GM12878 (cell line): ENCODE measurements at regions not wholly inside any gene's neighbourhood (a gene's known extent, or its start where the extent isn't known, plus 50 kb on each side); places are given as distances from the start of the nearest gene placed in this dataset.

Experiments used
- ATF7 ChIP-seq: fragments of 450-650 bp; IDR thresholded peaks from 2 replicates; pipeline ENCODE4 v1.6.1; 2016; ENCODE audit warnings: low read depth, mild to moderate bottlenecking
- BACH1 ChIP-seq: fragments of 450-650 bp; IDR thresholded peaks from 2 replicates; pipeline ENCODE4 v1.6.1; 2017; ENCODE audit warnings: mild to moderate bottlenecking, borderline replicate concordance
- BHLHE40 ChIP-seq, 2 experiments: fragments of 450-650 bp in 1 of 2; IDR thresholded peaks; 2 replicates each; pipeline ENCODE4 v1.6.1; 2011 to 2017; ENCODE audit warnings: low read depth in 2 of 2, borderline replicate concordance in 1 of 2, improper control_type of control experiment in 1 of 2, low read length in 1 of 2, mild to moderate bottlenecking in 1 of 2
- BRCA1 ChIP-seq: IDR thresholded peaks from 2 replicates; pipeline ENCODE4 v1.6.1; 2011; ENCODE audit warnings: low read depth, low read length, improper control_type of control experiment
- CHD4 ChIP-seq: fragments of 200-600 bp; sonication (generic); IDR thresholded peaks from 2 replicates; pipeline ENCODE4 v1.6.1; 2016; ENCODE audit warnings: mild to moderate bottlenecking
- FOXM1 ChIP-seq: IDR thresholded peaks from 2 replicates; pipeline ENCODE4 v1.6.1; 2012; ENCODE audit warnings: low read depth, mild to moderate bottlenecking, inconsistent platforms, low read length, moderate library complexity
- GABPA ChIP-seq: IDR thresholded peaks from 2 replicates; pipeline ENCODE4 v1.6.1; 2014; ENCODE audit warnings: antibody characterized with exemption, low read depth, mild to moderate bottlenecking, inconsistent platforms
- IKZF2 ChIP-seq, 2 experiments: fragments of 450-650 bp; IDR thresholded peaks; 2 replicates each; pipeline ENCODE4 v1.6.1; 2017; ENCODE audit warnings: mild to moderate bottlenecking in 2 of 2, moderate library complexity in 2 of 2
- MTA3 ChIP-seq: IDR thresholded peaks from 2 replicates; pipeline ENCODE4 v1.6.1; 2012; ENCODE audit warnings: low read length, inconsistent platforms, borderline replicate concordance
- MXI1 ChIP-seq: fragments of 150-350 bp; IDR thresholded peaks from 2 replicates; pipeline ENCODE4 v1.6.1; 2011; ENCODE audit warnings: low read depth, mild to moderate bottlenecking, inconsistent platforms, low read length, improper control_type of control experiment
- NR2F1 ChIP-seq: fragments of 450-650 bp; conservative IDR thresholded peaks from 2 replicates; pipeline ENCODE4 v1.6.1; 2017; ENCODE audit warnings: mild to moderate bottlenecking
- RB1 ChIP-seq: fragments of 450-650 bp; formaldehyde crosslinking; IDR thresholded peaks from 2 replicates; pipeline ENCODE4 v1.6.1; 2017; ENCODE audit warnings: mild to moderate bottlenecking, borderline replicate concordance
- RCOR1 ChIP-seq: conservative IDR thresholded peaks from 2 replicates; pipeline ENCODE4 v1.6.1; 2012; ENCODE audit warnings: low read depth, low read length, improper control_type of control experiment
- SIN3A ChIP-seq: IDR thresholded peaks from 2 replicates; pipeline ENCODE4 v1.6.1; 2012; ENCODE audit warnings: low read depth, low read length, improper control_type of control experiment
- SUPT20H ChIP-seq: IDR thresholded peaks from 2 replicates; pipeline ENCODE4 v1.6.1; 2011; ENCODE audit warnings: low read depth, mild to moderate bottlenecking, low read length, moderate library complexity, borderline replicate concordance; ENCODE audit not compliant: control insufficient read depth
- TCF7 ChIP-seq: IDR thresholded peaks from 2 replicates; pipeline ENCODE4 v1.6.1; 2014; ENCODE audit warnings: antibody characterized with exemption, borderline replicate concordance
- YY1 ChIP-seq: IDR thresholded peaks from 2 replicates; pipeline ENCODE4 v1.6.1; 2011; ENCODE audit warnings: low read depth, mild to moderate bottlenecking, low read length
- ZBTB33 ChIP-seq: fragments of 450-650 bp; IDR thresholded peaks from 2 replicates; pipeline ENCODE4 v1.6.1; 2017; ENCODE audit warnings: mild to moderate bottlenecking
- ZNF274 ChIP-seq: IDR thresholded peaks from one replicate; pipeline ENCODE4 v1.8.0; 2011; ENCODE audit not compliant: insufficient read length, insufficient read depth
- ZNF592 ChIP-seq: fragments of 450-650 bp; IDR thresholded peaks from 2 replicates; pipeline ENCODE4 v1.6.1; 2017; ENCODE audit warnings: mild to moderate bottlenecking, moderate library complexity
- ZZZ3 ChIP-seq: IDR thresholded peaks from 2 replicates; pipeline ENCODE4 v1.6.1; 2011; ENCODE audit warnings: low read depth; ENCODE audit not compliant: control insufficient read depth, insufficient read length
- TF ChIP-seq, protein P1 (sequence below): IDR thresholded peaks from 2 replicates; pipeline ENCODE4 v1.6.1; 2011; ENCODE audit warnings: borderline replicate concordance, low read depth, mild to moderate bottlenecking, moderate library complexity, mixed read lengths, low read length; ENCODE audit not compliant: insufficient read depth; ENCODE audit errors: extremely low read length
- TF ChIP-seq, protein P2 (sequence below): fragments of 450-650 bp; conservative IDR thresholded peaks from 2 replicates; pipeline ENCODE4 v1.6.1; 2017; ENCODE audit warnings: mild to moderate bottlenecking, moderate library complexity

- TF ChIP-seq, protein P1, sequence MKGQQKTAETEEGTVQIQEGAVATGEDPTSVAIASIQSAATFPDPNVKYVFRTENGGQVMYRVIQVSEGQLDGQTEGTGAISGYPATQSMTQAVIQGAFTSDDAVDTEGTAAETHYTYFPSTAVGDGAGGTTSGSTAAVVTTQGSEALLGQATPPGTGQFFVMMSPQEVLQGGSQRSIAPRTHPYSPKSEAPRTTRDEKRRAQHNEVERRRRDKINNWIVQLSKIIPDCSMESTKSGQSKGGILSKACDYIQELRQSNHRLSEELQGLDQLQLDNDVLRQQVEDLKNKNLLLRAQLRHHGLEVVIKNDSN = no peak
- TF ChIP-seq GABPA (no peak), MTA3 (peak; percentile 56; the same call in 1 of the 2 replicates), SIN3A (no peak), IKZF2 (IDR thresholded peaks at IDR 0.05) (peak; percentile 73 to 80), CHD4 (no peak), TCF7 (peak; percentile 81; the same call in 1 of the 2 replicates), ZBTB33 (no peak), RCOR1 (no peak), SUPT20H (no peak), BHLHE40 (IDR thresholded peaks at IDR 0.05; ENCODE audit: borderline replicate concordance in 1 of 2, low read depth in 2 of 2, low read length in 1 of 2) (0 out of 4 replicates have a peak, but pooled peaks of 1 of the 2 experiments have one; percentile 9), ZZZ3 (no peak), BRCA1 (no peak), ZNF592 (no peak), FOXM1 (no peak), MXI1 (no peak), ZNF274 (no peak), BACH1 (0 out of 2 replicates have a peak, but pooled peaks have one; percentile 28), ATF7 (peak; percentile 45), YY1 (peak; percentile 57; the same call in 1 of the 2 replicates), RB1 (no peak), NR2F1 (peak; percentile 48; the same call in 1 of the 2 replicates)
- TF ChIP-seq, protein P2, sequence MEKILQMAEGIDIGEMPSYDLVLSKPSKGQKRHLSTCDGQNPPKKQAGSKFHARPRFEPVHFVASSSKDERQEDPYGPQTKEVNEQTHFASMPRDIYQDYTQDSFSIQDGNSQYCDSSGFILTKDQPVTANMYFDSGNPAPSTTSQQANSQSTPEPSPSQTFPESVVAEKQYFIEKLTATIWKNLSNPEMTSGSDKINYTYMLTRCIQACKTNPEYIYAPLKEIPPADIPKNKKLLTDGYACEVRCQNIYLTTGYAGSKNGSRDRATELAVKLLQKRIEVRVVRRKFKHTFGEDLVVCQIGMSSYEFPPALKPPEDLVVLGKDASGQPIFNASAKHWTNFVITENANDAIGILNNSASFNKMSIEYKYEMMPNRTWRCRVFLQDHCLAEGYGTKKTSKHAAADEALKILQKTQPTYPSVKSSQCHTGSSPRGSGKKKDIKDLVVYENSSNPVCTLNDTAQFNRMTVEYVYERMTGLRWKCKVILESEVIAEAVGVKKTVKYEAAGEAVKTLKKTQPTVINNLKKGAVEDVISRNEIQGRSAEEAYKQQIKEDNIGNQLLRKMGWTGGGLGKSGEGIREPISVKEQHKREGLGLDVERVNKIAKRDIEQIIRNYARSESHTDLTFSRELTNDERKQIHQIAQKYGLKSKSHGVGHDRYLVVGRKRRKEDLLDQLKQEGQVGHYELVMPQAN = no peak
These were observed 70.0 kb upstream of the SFMBT2 start (continued) for GRCh38 chr10:7480742-7481367.
